OCI-LY3 (cell line): ENCODE measurements at regions not wholly inside any gene's neighbourhood (a gene's known extent, or its start where the extent isn't known, plus 50 kb on each side); places are given as distances from the start of the nearest gene placed in this dataset.

Experiments used
- H2AFZ ChIP-seq: fragments of 200-600, 300-600 bp; shearing (Covaris generic); 2 replicates; pipeline ENCODE4 v1.6.0; 2014; ENCODE audit warnings: antibody characterized with exemption, low read depth, low read length
- H3K27ac ChIP-seq: fragments of 200-600, 300-600 bp; sonication (generic); 2 replicates; pipeline ENCODE4 v1.5.1; 2014; ENCODE audit warnings: mild to moderate bottlenecking, low read length, moderate library complexity, mixed read lengths
- H3K27me3 ChIP-seq: fragments of 200-600, 300-600 bp; sonication (generic); 2 replicates; pipeline ENCODE4 v1.6.1; 2014; ENCODE audit warnings: low read depth, low read length, mixed read lengths
- H3K36me3 ChIP-seq: fragments of 200-600, 300-600 bp; sonication (generic); replicated peaks from 2 replicates; pipeline ENCODE3; 2014; ENCODE audit warnings: low read depth, low read length, mixed read lengths
- H3K4me1 ChIP-seq: fragments of 300-600, 200-600 bp; sonication (generic); 2 replicates; pipeline ENCODE4 v1.6.1; 2014; ENCODE audit warnings: low read length, mixed read lengths
- H3K4me2 ChIP-seq: fragments of 200-600, 300-600 bp; sonication (generic); 2 replicates; pipeline ENCODE4 v1.6.1; 2014; ENCODE audit warnings: low read length, mixed read lengths
- H3K4me3 ChIP-seq: fragments of 300-600, 200-600 bp; sonication (generic); 2 replicates; pipeline ENCODE4 v1.5.1; 2014; ENCODE audit warnings: antibody characterized with exemption, mild to moderate bottlenecking, low read length, moderate library complexity
- H3K79me2 ChIP-seq: fragments of 300-600, 200-600 bp; shearing (Covaris generic); 2 replicates; pipeline ENCODE4 v1.6.1; 2014; ENCODE audit warnings: mild to moderate bottlenecking, low read length, mixed read lengths
- H3K9ac ChIP-seq: fragments of 300-600, 200-600 bp; shearing (Covaris generic); 2 replicates; pipeline ENCODE4 v1.6.0; 2014; ENCODE audit warnings: mild to moderate bottlenecking, low read length, moderate library complexity
- H3K9me3 ChIP-seq: fragments of 200-600, 300-600 bp; shearing (Covaris generic); 2 replicates; pipeline ENCODE4 v1.6.1; 2014; ENCODE audit warnings: low read length, mixed read lengths; ENCODE audit not compliant: insufficient read depth
- H4K20me1 ChIP-seq: fragments of 200-600, 300-600 bp; sonication (generic); 2 replicates; pipeline ENCODE4 v1.6.1; 2016; ENCODE audit warnings: low read length, mixed read lengths; ENCODE audit not compliant: insufficient read depth
- EZH2phosphoT487 ChIP-seq: fragments of 200-600 bp; shearing (Covaris generic); IDR thresholded peaks from 2 replicates; pipeline ENCODE4 v1.6.1; 2018; ENCODE audit warnings: antibody characterized with exemption, mixed run types, low read depth
- TF ChIP-seq, protein P1 (sequence below): fragments of 200-600, 300-600 bp; sonication (generic); IDR thresholded peaks from 2 replicates; pipeline ENCODE4 v1.5.1; 2014; ENCODE audit warnings: antibody characterized with exemption, low read length, low read depth

- Histone ChIP-seq H3K9ac (no peak overlapping the region), H2AFZ (no peak overlapping the region), H3K4me3 (no peak overlapping the region), H3K27ac (no peak overlapping the region), H3K4me2 (no peak overlapping the region), H4K20me1 (no peaks in the 10 kb centered on the region), H3K79me2 (no peaks in the 10 kb centered on the region), H3K4me1 (no peaks in the 10 kb centered on the region), H3K27me3 (peaks cover 7% of the 10 kb centered on the region), H3K9me3 (no peaks in the 10 kb centered on the region), H3K36me3 (no peaks in the 10 kb centered on the region)
- no peak for TF ChIP-seq EZH2phosphoT487
- TF ChIP-seq, protein P1, sequence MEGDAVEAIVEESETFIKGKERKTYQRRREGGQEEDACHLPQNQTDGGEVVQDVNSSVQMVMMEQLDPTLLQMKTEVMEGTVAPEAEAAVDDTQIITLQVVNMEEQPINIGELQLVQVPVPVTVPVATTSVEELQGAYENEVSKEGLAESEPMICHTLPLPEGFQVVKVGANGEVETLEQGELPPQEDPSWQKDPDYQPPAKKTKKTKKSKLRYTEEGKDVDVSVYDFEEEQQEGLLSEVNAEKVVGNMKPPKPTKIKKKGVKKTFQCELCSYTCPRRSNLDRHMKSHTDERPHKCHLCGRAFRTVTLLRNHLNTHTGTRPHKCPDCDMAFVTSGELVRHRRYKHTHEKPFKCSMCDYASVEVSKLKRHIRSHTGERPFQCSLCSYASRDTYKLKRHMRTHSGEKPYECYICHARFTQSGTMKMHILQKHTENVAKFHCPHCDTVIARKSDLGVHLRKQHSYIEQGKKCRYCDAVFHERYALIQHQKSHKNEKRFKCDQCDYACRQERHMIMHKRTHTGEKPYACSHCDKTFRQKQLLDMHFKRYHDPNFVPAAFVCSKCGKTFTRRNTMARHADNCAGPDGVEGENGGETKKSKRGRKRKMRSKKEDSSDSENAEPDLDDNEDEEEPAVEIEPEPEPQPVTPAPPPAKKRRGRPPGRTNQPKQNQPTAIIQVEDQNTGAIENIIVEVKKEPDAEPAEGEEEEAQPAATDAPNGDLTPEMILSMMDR: no peak
Measured at GRCh38 chr12:5344131-5344530, 87.8 kb upstream of the NTF3 start.

DNA sequence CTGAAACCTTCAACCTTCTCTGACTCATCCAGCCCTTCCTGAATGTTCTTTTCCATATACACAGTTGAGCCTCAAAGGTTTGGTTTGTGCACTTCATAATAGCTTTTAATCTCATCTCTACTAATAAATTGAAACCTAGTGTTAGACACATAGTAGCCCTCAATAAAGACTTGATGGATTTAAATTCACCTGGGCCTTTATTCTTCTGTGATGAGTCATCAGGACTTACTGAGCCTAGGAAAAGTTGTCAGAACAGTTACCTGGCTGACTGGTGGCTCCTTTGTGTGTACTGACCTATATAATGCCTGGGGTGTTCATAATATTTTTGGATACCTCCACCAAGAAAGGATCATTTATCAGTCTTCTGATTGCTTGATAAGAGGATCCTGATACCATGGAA lies 86.4 kb upstream of the NTF3 start:
- H4K20me1 ChIP-seq: no peaks in the 10 kb centered on the region
- H3K9ac ChIP-seq: no peak overlapping the region
- H3K79me2 ChIP-seq: no peaks in the 10 kb centered on the region
- H3K27me3 ChIP-seq: peaks cover 14% of the 10 kb centered on the region
- no peaks in the 10 kb centered on the region for H3K4me1 ChIP-seq
- TF ChIP-seq, protein P1: no peak
- no peak for TF ChIP-seq EZH2phosphoT487
- no peak overlapping the region for H3K27ac ChIP-seq
- H3K4me2 ChIP-seq: no peak overlapping the region
- H3K4me3 ChIP-seq: no peak overlapping the region
- H2AFZ ChIP-seq: no peak overlapping the region
- H3K9me3 ChIP-seq: no peaks in the 10 kb centered on the region
- H3K36me3 ChIP-seq: no peaks in the 10 kb centered on the region

GRCh38 chr12:5348057-5348456 lies 83.9 kb upstream of the NTF3 start:
- TF ChIP-seq, protein P1: no peak
- no peak for TF ChIP-seq EZH2phosphoT487
- Histone ChIP-seq H3K36me3 (no peaks in the 10 kb centered on the region), H3K27ac (no peak overlapping the region), H2AFZ (no peak overlapping the region), H3K27me3 (peaks cover 14% of the 10 kb centered on the region), H3K4me2 (no peak overlapping the region), H3K79me2 (no peaks in the 10 kb centered on the region), H4K20me1 (no peaks in the 10 kb centered on the region), H3K4me1 (no peaks in the 10 kb centered on the region), H3K9ac (no peak overlapping the region), H3K9me3 (no peaks in the 10 kb centered on the region), H3K4me3 (no peak overlapping the region)

- H2AFZ ChIP-seq: no peak overlapping the region
Measured at GRCh38 chr12:5348491-5348890, 83.4 kb upstream of the NTF3 start.

More at GRCh38 chr12:5348491-5348890, 83.4 kb upstream of the NTF3 start:
- TF ChIP-seq, protein P1: no peak
- no peak for TF ChIP-seq EZH2phosphoT487
- Histone ChIP-seq H3K27me3 (peaks cover 14% of the 10 kb centered on the region), H4K20me1 (no peaks in the 10 kb centered on the region), H3K9me3 (no peaks in the 10 kb centered on the region), H3K9ac (no peak overlapping the region), H3K4me2 (no peak overlapping the region), H3K79me2 (no peaks in the 10 kb centered on the region), H3K4me1 (no peaks in the 10 kb centered on the region), H3K36me3 (no peaks in the 10 kb centered on the region), H3K27ac (no peak overlapping the region), H3K4me3 (no peak overlapping the region)
